PC-9 (cell line): ENCODE measurements at regions not wholly inside any gene's neighbourhood (a gene's known extent, or its start where the extent isn't known, plus 50 kb on each side); places are given as distances from the start of the nearest gene placed in this dataset.

Experiments
- CTCF ChIP-seq: fragments of 200-600 bp; sonication (generic); conservative IDR thresholded peaks from 2 replicates; pipeline ENCODE4 v1.6.1; 2017; ENCODE audit warnings: mixed run types, antibody characterized with exemption, mild to moderate bottlenecking, moderate library complexity
- EZH2 ChIP-seq: fragments of 200-600 bp; sonication (generic); IDR thresholded peaks from 2 replicates; pipeline ENCODE4 v1.8.0; 2017; ENCODE audit warnings: antibody characterized with exemption, low read depth

GRCh38 chr3:28703843-28704242 is 355.2 kb upstream of the AZI2 start:
- TF ChIP-seq CTCF (no peak), EZH2 (no peak)
